ENCODE measurements at regions not wholly inside any gene's neighbourhood (a gene's known extent, or its start where the extent isn't known, plus 50 kb on each side); places are given as distances from the start of the nearest gene placed in this dataset.

DNA sequence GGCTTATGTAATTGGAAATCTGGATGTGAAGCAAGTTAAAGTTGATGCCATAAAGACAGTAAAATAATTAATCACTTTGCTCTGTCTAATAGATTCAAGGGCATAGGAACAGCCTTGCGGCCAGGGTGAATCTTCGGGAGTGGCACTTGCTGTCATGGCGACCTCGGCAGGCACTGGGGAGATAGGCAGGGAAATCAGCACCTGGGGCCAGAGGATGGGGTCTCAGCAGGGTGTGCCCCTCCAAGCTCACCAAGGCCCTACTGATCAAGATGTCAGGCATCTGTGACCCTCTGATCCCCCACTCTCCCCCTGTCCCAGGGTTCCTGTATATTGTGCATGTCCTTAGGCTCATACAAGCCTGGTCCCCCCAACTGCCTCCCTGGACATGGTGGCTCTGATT, 187.3 kb downstream of the MELK start:
- Histone ChIP-seq H3K36me3 (ENCODE audit: control insufficient read depth in 2 of 3, insufficient read depth in 3 of 3, low read length in 3 of 3) (no peaks in the 10 kb centered on the region), H3K27me3 (ENCODE audit: control insufficient read depth, insufficient read depth, low read length) (peaks cover 2% of the 10 kb centered on the region), H3K9ac (ENCODE audit: low read length in 3 of 3) (no peak overlapping the region), H3K4me1 (ENCODE audit: control insufficient read depth in 2 of 3, insufficient read depth in 2 of 3, low read depth in 1 of 3, low read length in 3 of 3) (peaks cover 0 to 2% (median 0%) of the 10 kb centered on the region in 3 donors), H3K9me3 (ENCODE audit: control insufficient read depth in 2 of 3, insufficient read depth in 1 of 3, low read length in 3 of 3) (no peaks in the 10 kb centered on the region), H3K27ac (ENCODE audit: low read depth in 2 of 2, low read length in 2 of 2) (no peak overlapping the region), H3K4me3 (ENCODE audit: low read length in 3 of 3) (no peak overlapping the region)
- FAIRE-seq = no peak
- intact Hi-C loops (cut with DNase I) = no loop called here
- TF ChIP-seq CTCF (IDR thresholded peaks at IDR 0.05; ENCODE audit: borderline replicate concordance, extremely low read depth, insufficient read depth) = no peak
- no peak for DNase-seq

- Histone ChIP-seq H3K9ac (ENCODE audit: low read length in 3 of 3) (no peak overlapping the region), H3K9me3 (ENCODE audit: control insufficient read depth in 2 of 3, insufficient read depth in 1 of 3, low read length in 3 of 3) (no peaks in the 10 kb centered on the region), H3K4me1 (ENCODE audit: control insufficient read depth in 2 of 3, insufficient read depth in 2 of 3, low read depth in 1 of 3, low read length in 3 of 3) (peaks cover 0 to 2% (median 0%) of the 10 kb centered on the region in 3 donors), H3K36me3 (ENCODE audit: control insufficient read depth in 2 of 3, insufficient read depth in 3 of 3, low read length in 3 of 3) (no peaks in the 10 kb centered on the region), H3K27ac (ENCODE audit: low read depth in 2 of 2, low read length in 2 of 2) (no peak overlapping the region), H3K4me3 (ENCODE audit: low read length in 3 of 3) (no peak overlapping the region), H3K27me3 (ENCODE audit: control insufficient read depth, insufficient read depth, low read length) (peaks cover 2% of the 10 kb centered on the region)
- no peak for TF ChIP-seq CTCF (IDR thresholded peaks at IDR 0.05; ENCODE audit: borderline replicate concordance, extremely low read depth, insufficient read depth)
- no peak for FAIRE-seq
- no peak for DNase-seq
- intact Hi-C loops (cut with DNase I) = no loop called here
Measured at GRCh38 chr9:36760667-36761420, 188.1 kb downstream of the MELK start.

DNA sequence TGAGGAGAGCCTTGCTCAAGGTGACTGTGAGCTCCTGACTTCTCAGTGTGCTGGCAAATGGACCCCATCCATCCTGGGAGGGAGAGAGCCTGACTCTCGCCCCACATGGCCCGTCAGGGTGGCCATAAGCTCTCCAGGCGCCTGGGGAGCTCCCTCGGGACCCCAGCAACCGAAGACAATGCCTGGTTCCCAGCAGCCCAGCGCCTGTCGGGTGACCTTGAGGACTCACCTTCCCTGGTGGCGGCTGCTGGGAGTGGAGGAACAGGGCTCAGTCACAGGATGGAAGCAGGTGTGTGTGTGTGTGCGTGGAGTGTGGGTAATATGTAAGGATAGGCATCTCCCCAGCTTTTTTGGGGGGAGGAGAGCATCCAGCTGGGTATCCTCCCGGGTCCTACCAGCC, 190.3 kb downstream of the MELK start:
- intact Hi-C loops (cut with DNase I) = no loop called here
- H3K9ac ChIP-seq (ENCODE audit: low read length in 3 of 3) = no peak overlapping the region
- H3K4me1 ChIP-seq (ENCODE audit: control insufficient read depth in 2 of 3, insufficient read depth in 2 of 3, low read depth in 1 of 3, low read length in 3 of 3) = peaks cover 0 to 2% (median 0%) of the 10 kb centered on the region in 3 donors
- H3K36me3 ChIP-seq (ENCODE audit: control insufficient read depth in 2 of 3, insufficient read depth in 3 of 3, low read length in 3 of 3) = no peaks in the 10 kb centered on the region
- TF ChIP-seq CTCF (IDR thresholded peaks at IDR 0.05; ENCODE audit: borderline replicate concordance, extremely low read depth, insufficient read depth) = no peak
- no peak overlapping the region for H3K4me3 ChIP-seq (ENCODE audit: low read length in 3 of 3)
- H3K9me3 ChIP-seq (ENCODE audit: control insufficient read depth in 2 of 3, insufficient read depth in 1 of 3, low read length in 3 of 3) = no peaks in the 10 kb centered on the region
- FAIRE-seq = no peak
- no peak overlapping the region for H3K27ac ChIP-seq (ENCODE audit: low read depth in 2 of 2, low read length in 2 of 2)
- peaks cover 2% of the 10 kb centered on the region for H3K27me3 ChIP-seq (ENCODE audit: control insufficient read depth, insufficient read depth, low read length)
- DNase-seq = no peak
